ENCODE measurements at regions not wholly inside any gene's neighbourhood (a gene's known extent, or its start where the extent isn't known, plus 50 kb on each side); places are given as distances from the start of the nearest gene placed in this dataset.

- Histone ChIP-seq H3K36me3 (ENCODE audit: insufficient read depth, low read length) (no peaks in the 10 kb centered on the region), H3K9me3 (ENCODE audit: low read length) (no peaks in the 10 kb centered on the region), H3K79me2 (ENCODE audit: insufficient read depth, low read length) (no peaks in the 10 kb centered on the region), H2AFZ (ENCODE audit: low read length) (no peak overlapping the region), H3K9me2 (ENCODE audit: low read depth, low read length) (no peaks in the 10 kb centered on the region), H3K4me2 (ENCODE audit: low read length) (no peak overlapping the region), H3K9ac (ENCODE audit: low read length) (no peak overlapping the region), H4K20me1 (ENCODE audit: insufficient read depth, low read length) (no peaks in the 10 kb centered on the region), H3K4me3 (ENCODE audit: low read depth, low read length, poor library complexity, severe bottlenecking) (no peak overlapping the region), H3K4me1 (ENCODE audit: insufficient read depth, low read length, severe bottlenecking) (no peaks in the 10 kb centered on the region), H3F3A (ENCODE audit: insufficient read depth, low read length) (no peaks in the 10 kb centered on the region), H3K27me3 (ENCODE audit: insufficient read depth, low read length) (no peaks in the 10 kb centered on the region), H3K27ac (ENCODE audit: low read depth, low read length, poor library complexity, severe bottlenecking) (no peak overlapping the region)
- TF ChIP-seq CTCF (IDR thresholded peaks at IDR 0.05; ENCODE audit: low read length), result no peak
- TF ChIP-seq EZH2 (IDR thresholded peaks at IDR 0.05; ENCODE audit: borderline replicate concordance, low read length), result no peak
Observed at GRCh38 chr2:215577356-215577755, 141.5 kb upstream of the FN1 start.

GRCh38 chr2:215576572-215576971 lies 140.7 kb upstream of the FN1 start:
- Histone ChIP-seq H3K4me1 (ENCODE audit: insufficient read depth, low read length, severe bottlenecking) (no peaks in the 10 kb centered on the region), H3K4me3 (ENCODE audit: low read depth, low read length, poor library complexity, severe bottlenecking) (no peak overlapping the region), H3K27ac (ENCODE audit: low read depth, low read length, poor library complexity, severe bottlenecking) (no peak overlapping the region), H3K36me3 (ENCODE audit: insufficient read depth, low read length) (no peaks in the 10 kb centered on the region), H3K4me2 (ENCODE audit: low read length) (no peak overlapping the region), H2AFZ (ENCODE audit: low read length) (no peak overlapping the region), H3K9me2 (ENCODE audit: low read depth, low read length) (no peaks in the 10 kb centered on the region), H4K20me1 (ENCODE audit: insufficient read depth, low read length) (no peaks in the 10 kb centered on the region), H3K9me3 (ENCODE audit: low read length) (no peaks in the 10 kb centered on the region), H3F3A (ENCODE audit: insufficient read depth, low read length) (no peaks in the 10 kb centered on the region), H3K9ac (ENCODE audit: low read length) (no peak overlapping the region), H3K79me2 (ENCODE audit: insufficient read depth, low read length) (no peaks in the 10 kb centered on the region), H3K27me3 (ENCODE audit: insufficient read depth, low read length) (no peaks in the 10 kb centered on the region)
- TF ChIP-seq CTCF (IDR thresholded peaks at IDR 0.05; ENCODE audit: low read length), result no peak
- no peak for TF ChIP-seq EZH2 (IDR thresholded peaks at IDR 0.05; ENCODE audit: borderline replicate concordance, low read length)

GRCh38 chr2:215573496-215573895 lies 137.6 kb upstream of the FN1 start:
- Histone ChIP-seq H3K27ac (ENCODE audit: low read depth, low read length, poor library complexity, severe bottlenecking) (no peak overlapping the region), H3K4me1 (ENCODE audit: insufficient read depth, low read length, severe bottlenecking) (no peaks in the 10 kb centered on the region), H3K9me2 (ENCODE audit: low read depth, low read length) (no peaks in the 10 kb centered on the region), H3F3A (ENCODE audit: insufficient read depth, low read length) (no peaks in the 10 kb centered on the region), H2AFZ (ENCODE audit: low read length) (no peak overlapping the region), H3K9me3 (ENCODE audit: low read length) (no peaks in the 10 kb centered on the region), H3K79me2 (ENCODE audit: insufficient read depth, low read length) (no peaks in the 10 kb centered on the region), H3K4me3 (ENCODE audit: low read depth, low read length, poor library complexity, severe bottlenecking) (no peak overlapping the region), H3K9ac (ENCODE audit: low read length) (no peak overlapping the region), H4K20me1 (ENCODE audit: insufficient read depth, low read length) (no peaks in the 10 kb centered on the region), H3K36me3 (ENCODE audit: insufficient read depth, low read length) (no peaks in the 10 kb centered on the region), H3K4me2 (ENCODE audit: low read length) (no peak overlapping the region), H3K27me3 (ENCODE audit: insufficient read depth, low read length) (no peaks in the 10 kb centered on the region)
- TF ChIP-seq CTCF (IDR thresholded peaks at IDR 0.05; ENCODE audit: low read length) (no peak), EZH2 (IDR thresholded peaks at IDR 0.05; ENCODE audit: borderline replicate concordance, low read length) (no peak)
